DOHH2 (cell line): ENCODE measurements at regions not wholly inside any gene's neighbourhood (a gene's known extent, or its start where the extent isn't known, plus 50 kb on each side); places are given as distances from the start of the nearest gene placed in this dataset.

Experiments
- H3F3A ChIP-seq: fragments of 200-600 bp; sonication (generic), shearing (Covaris generic); 2 replicates; pipeline ENCODE4 v1.6.0; 2016; ENCODE audit warnings: antibody characterized with exemption, mild to moderate bottlenecking; ENCODE audit not compliant: control insufficient read depth, insufficient read depth
- H3K27ac ChIP-seq: fragments of 200-600 bp; sonication (generic); 2 replicates; pipeline ENCODE4 v1.5.1; 2014; ENCODE audit warnings: low read depth, mild to moderate bottlenecking, low read length, moderate library complexity
- H3K27me3 ChIP-seq: fragments of 200-600 bp; sonication (generic); 2 replicates; pipeline ENCODE4 v1.6.1; 2014; ENCODE audit warnings: mild to moderate bottlenecking, low read length, mixed read lengths; ENCODE audit not compliant: control insufficient read depth
- H3K36me3 ChIP-seq: fragments of 200-600 bp; sonication (generic); 2 replicates; pipeline ENCODE4 v1.6.1; 2014; ENCODE audit warnings: mild to moderate bottlenecking, low read length, moderate library complexity, mixed read lengths; ENCODE audit not compliant: control insufficient read depth
- H3K4me1 ChIP-seq: fragments of 200-600 bp; sonication (generic); 2 replicates; pipeline ENCODE4 v1.6.1; 2014; ENCODE audit warnings: mild to moderate bottlenecking, low read length, mixed read lengths; ENCODE audit not compliant: control insufficient read depth
- H3K4me2 ChIP-seq: fragments of 200-600 bp; sonication (generic); 2 replicates; pipeline ENCODE4 v1.6.0; 2014; ENCODE audit warnings: mild to moderate bottlenecking, low read length, moderate library complexity
- H3K4me3 ChIP-seq: fragments of 200-600 bp; sonication (generic); 2 replicates; pipeline ENCODE4 v1.5.1; 2014; ENCODE audit warnings: mild to moderate bottlenecking, low read length, mixed read lengths
- H3K79me2 ChIP-seq: fragments of 200-600 bp; sonication (generic); 2 replicates; pipeline ENCODE4 v1.6.1; 2014; ENCODE audit warnings: mild to moderate bottlenecking, low read length, mixed read lengths; ENCODE audit not compliant: control insufficient read depth
- H3K9me2 ChIP-seq: fragments of 200-600 bp; sonication (generic); replicated peaks from 2 replicates; pipeline ENCODE4 v1.6.1; 2014; ENCODE audit warnings: mild to moderate bottlenecking, low read length, mixed read lengths; ENCODE audit not compliant: control insufficient read depth
- H3K9me3 ChIP-seq: fragments of 200-600 bp; sonication (generic); 2 replicates; pipeline ENCODE4 v1.6.1; 2014; ENCODE audit warnings: antibody characterized with exemption, low read length, mixed read lengths; ENCODE audit not compliant: control insufficient read depth, insufficient read depth
- H4K20me1 ChIP-seq: fragments of 200-600 bp; sonication (generic); 2 replicates; pipeline ENCODE4 v1.6.0; 2014; ENCODE audit warnings: low read depth, mild to moderate bottlenecking, antibody characterized with exemption, low read length, moderate library complexity; ENCODE audit not compliant: control insufficient read depth, insufficient read depth
- CTCF ChIP-seq: fragments of 200-600 bp; sonication (generic); IDR thresholded peaks from one replicate; pipeline ENCODE4 v1.5.1; 2014; ENCODE audit warnings: antibody characterized with exemption, mild to moderate bottlenecking, low read depth, low read length; ENCODE audit not compliant: poor library complexity, severe bottlenecking
- EZH2phosphoT487 ChIP-seq: fragments of 200-600 bp; sonication (generic); IDR thresholded peaks from 2 replicates; pipeline ENCODE4 v1.6.1; 2017; ENCODE audit warnings: borderline replicate concordance, mild to moderate bottlenecking, antibody characterized with exemption, low read length, moderate library complexity, mixed read lengths

DNA sequence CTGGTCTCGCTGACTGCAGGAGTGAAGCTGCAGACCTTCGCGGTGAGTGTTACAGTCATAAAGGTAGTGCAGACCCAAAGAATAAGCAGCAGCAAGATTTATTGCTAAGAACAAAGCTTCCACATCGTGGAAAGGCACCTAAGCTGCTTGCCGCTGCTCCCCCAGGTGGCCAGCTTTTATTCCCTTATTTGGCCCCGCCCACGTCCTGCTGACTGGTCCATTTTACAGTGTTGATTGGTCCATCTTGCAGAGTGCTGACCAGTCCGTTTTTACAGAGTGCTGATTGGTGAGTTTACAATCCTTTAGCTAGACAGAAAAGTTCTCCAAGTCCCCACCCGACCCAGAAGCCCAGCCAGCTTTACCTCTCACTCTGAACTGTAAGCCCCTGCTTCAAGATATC is 227.8 kb downstream of the ABCC12 start:
- Histone ChIP-seq H3K27ac (no peak overlapping the region), H3K4me2 (no peak overlapping the region), H3K79me2 (no peaks in the 10 kb centered on the region), H3K36me3 (no peaks in the 10 kb centered on the region), H3K9me2 (no peaks in the 10 kb centered on the region; the same call in 1 of the 2 replicates), H3K4me1 (no peaks in the 10 kb centered on the region), H4K20me1 (no peaks in the 10 kb centered on the region), H3K4me3 (no peak overlapping the region), H3K27me3 (no peaks in the 10 kb centered on the region), H3K9me3 (no peaks in the 10 kb centered on the region), H3F3A (no peaks in the 10 kb centered on the region)
- TF ChIP-seq CTCF (no peak), EZH2phosphoT487 (no peak)

- TF ChIP-seq CTCF (no peak), EZH2phosphoT487 (no peak)
- no peaks in the 10 kb centered on the region for H4K20me1 ChIP-seq
- H3K27me3 ChIP-seq = no peaks in the 10 kb centered on the region
- H3K9me2 ChIP-seq = no peaks in the 10 kb centered on the region; the same call in 1 of the 2 replicates
- H3K79me2 ChIP-seq = no peaks in the 10 kb centered on the region
- H3K4me2 ChIP-seq = no peak overlapping the region
- H3F3A ChIP-seq = no peaks in the 10 kb centered on the region
- H3K4me3 ChIP-seq = no peak overlapping the region
- no peaks in the 10 kb centered on the region for H3K36me3 ChIP-seq
- no peaks in the 10 kb centered on the region for H3K9me3 ChIP-seq
- no peak overlapping the region for H3K27ac ChIP-seq
- no peaks in the 10 kb centered on the region for H3K4me1 ChIP-seq
These were observed 228.5 kb downstream of the ABCC12 start for GRCh38 chr16:47927330-47927729.

- Histone ChIP-seq H3K36me3 (no peaks in the 10 kb centered on the region), H3F3A (no peaks in the 10 kb centered on the region), H3K9me3 (no peaks in the 10 kb centered on the region), H3K4me1 (no peaks in the 10 kb centered on the region), H3K27me3 (no peaks in the 10 kb centered on the region), H3K79me2 (no peaks in the 10 kb centered on the region), H3K9me2 (no peaks in the 10 kb centered on the region; the same call in 1 of the 2 replicates), H3K4me2 (no peak overlapping the region), H3K4me3 (no peak overlapping the region), H3K27ac (no peak overlapping the region), H4K20me1 (no peaks in the 10 kb centered on the region)
- TF ChIP-seq EZH2phosphoT487 = no peak
These were observed 229.9 kb downstream of the ABCC12 start for GRCh38 chr16:47925811-47926460.

- H3K27ac ChIP-seq = no peak overlapping the region
- H3K36me3 ChIP-seq = no peaks in the 10 kb centered on the region
- H3K4me3 ChIP-seq = no peak overlapping the region
- no peaks in the 10 kb centered on the region for H4K20me1 ChIP-seq
- H3K27me3 ChIP-seq = peaks cover 3% of the 10 kb centered on the region; the same call in 1 of the 2 replicates
- no peaks in the 10 kb centered on the region for H3K4me1 ChIP-seq
- no peak overlapping the region for H3K4me2 ChIP-seq
- TF ChIP-seq EZH2phosphoT487 (no peak), CTCF (no peak)
- H3K9me3 ChIP-seq = no peaks in the 10 kb centered on the region
- H3K9me2 ChIP-seq = no peaks in the 10 kb centered on the region; the same call in 1 of the 2 replicates
- H3F3A ChIP-seq = no peaks in the 10 kb centered on the region
- H3K79me2 ChIP-seq = no peaks in the 10 kb centered on the region
These were observed 230.8 kb downstream of the ABCC12 start for GRCh38 chr16:47924950-47925349.
